ENCODE measurements at regions not wholly inside any gene's neighbourhood (a gene's known extent, or its start where the extent isn't known, plus 50 kb on each side); places are given as distances from the start of the nearest gene placed in this dataset.
"Not testable (repeated sequence)": the region's sequence is repeated elsewhere in the genome, so short reads cannot be mapped to it uniquely, and the experiment has no call there.

- TF ChIP-seq POLR2A, CTCF, POLR2AphosphoS5, EP300 (IDR thresholded peaks at IDR 0.05): not testable (repeated sequence)
These were observed 621.2 kb downstream of the JRKL start for GRCh38 chr11:97010997-97011396.

All from sigmoid colon (tissue), 4 donors.